Effector memory CD4-positive, alpha-beta T cell (primary cell): ENCODE measurements at regions not wholly inside any gene's neighbourhood (a gene's known extent, or its start where the extent isn't known, plus 50 kb on each side); places are given as distances from the start of the nearest gene placed in this dataset.

Experiments
- DNase-seq, 3 donors: peaks; one replicate each; pipeline ENCODE4 v3.0.0-alpha.2; 2020
- H3K27ac ChIP-seq: 2 replicates; pipeline ENCODE4 v1.7.0; 2013; ENCODE audit warnings: mild to moderate bottlenecking, low read length, moderate library complexity; ENCODE audit not compliant: insufficient read depth, poor library complexity, severe bottlenecking
- H3K27me3 ChIP-seq: replicated peaks from 2 replicates; pipeline ENCODE4 v1.7.0; 2013; ENCODE audit warnings: mild to moderate bottlenecking, low read length; ENCODE audit not compliant: insufficient read depth, control insufficient read depth, poor library complexity, severe bottlenecking
- H3K36me3 ChIP-seq: 2 replicates; pipeline ENCODE4 v1.7.0; 2013; ENCODE audit warnings: mild to moderate bottlenecking, low read length, moderate library complexity; ENCODE audit not compliant: control insufficient read depth, insufficient read depth
- H3K4me1 ChIP-seq: 2 replicates; pipeline ENCODE4 v1.7.0; 2013; ENCODE audit warnings: low read length, mild to moderate bottlenecking; ENCODE audit not compliant: control insufficient read depth, insufficient read depth, poor library complexity, severe bottlenecking
- H3K4me3 ChIP-seq: 2 replicates; pipeline ENCODE4 v1.7.0; 2013; ENCODE audit warnings: low read length, low read depth, mild to moderate bottlenecking; ENCODE audit not compliant: insufficient read depth, poor library complexity, severe bottlenecking
- H3K9me3 ChIP-seq: 2 replicates; pipeline ENCODE4 v1.7.0; 2013; ENCODE audit warnings: mild to moderate bottlenecking, low read length, moderate library complexity; ENCODE audit not compliant: control insufficient read depth

DNA sequence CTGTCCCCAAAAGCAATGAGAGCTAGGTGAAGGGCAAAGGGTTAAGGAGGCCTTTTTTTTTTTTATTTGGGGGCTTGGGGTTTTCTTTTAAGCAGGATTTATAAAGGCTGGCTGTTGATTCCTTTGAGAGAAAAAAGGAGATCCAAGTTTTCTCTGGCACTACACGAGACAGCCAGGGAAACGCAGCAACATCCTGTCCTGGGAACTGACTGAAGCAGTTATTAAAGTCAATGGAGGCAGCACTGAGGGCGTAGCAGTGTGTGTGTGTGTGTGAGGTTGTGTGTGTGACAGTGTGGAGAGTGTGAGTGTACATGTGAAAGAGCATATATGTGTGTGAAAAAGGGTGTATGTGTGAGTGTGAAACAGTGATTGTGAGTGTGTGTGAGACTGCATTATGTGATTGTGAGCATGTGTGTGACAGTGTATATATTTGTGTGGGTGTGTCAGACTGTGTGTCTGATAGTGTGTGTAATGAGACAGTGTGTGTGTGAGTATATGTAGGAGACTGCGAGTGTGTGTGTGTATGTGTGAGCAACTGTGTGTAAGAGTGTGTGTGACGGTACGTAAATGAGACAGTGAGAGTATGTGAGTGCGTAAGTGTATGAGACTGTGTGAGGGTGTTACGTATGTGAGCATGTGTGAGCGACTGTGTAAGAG, 65.9 kb upstream of the TIAM1 start:
- Histone ChIP-seq H3K36me3 (no peaks in the 10 kb centered on the region), H3K27me3 (no peaks in the 10 kb centered on the region), H3K4me1 (peaks cover 9% of the 10 kb centered on the region), H3K9me3 (no peaks in the 10 kb centered on the region), H3K27ac (no peak overlapping the region), H3K4me3 (no peak overlapping the region)
- no peak for DNase-seq

DNA sequence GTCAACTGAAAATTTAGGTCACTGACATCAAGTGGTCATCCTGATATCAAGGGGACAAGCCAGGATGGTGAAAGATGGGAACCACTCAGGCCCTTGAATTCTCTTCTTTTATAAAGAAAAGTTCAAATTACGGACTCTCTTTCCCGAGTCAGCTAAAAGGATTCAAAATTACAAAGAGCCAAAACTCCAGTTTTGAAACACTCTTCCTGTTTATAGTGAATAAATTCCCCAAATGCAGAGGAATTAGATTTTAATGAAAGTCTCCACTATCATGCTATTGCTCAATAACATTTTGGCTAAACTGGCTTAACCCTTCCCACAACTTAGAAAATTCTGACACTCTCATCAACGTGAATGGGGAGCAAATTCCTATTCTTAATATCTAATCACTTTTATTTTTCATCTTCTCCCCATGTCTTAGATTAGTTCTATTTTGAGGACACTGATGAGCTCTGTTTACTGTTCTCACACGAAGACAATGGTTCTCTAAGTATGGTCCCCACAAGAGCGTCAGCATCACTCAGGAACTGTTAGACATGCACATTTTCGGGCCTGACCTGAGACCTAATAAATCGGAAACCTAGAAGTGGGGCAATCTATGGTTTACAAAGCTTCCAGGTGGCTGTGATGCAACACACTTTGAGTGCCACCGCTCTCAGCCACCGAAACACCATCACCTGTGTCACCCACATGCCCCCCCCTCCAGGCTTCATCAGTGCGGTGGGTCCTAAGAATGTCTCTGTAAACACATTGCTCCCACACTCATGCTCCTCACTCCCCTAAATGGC, 64.4 kb upstream of the TIAM1 start:
- Histone ChIP-seq H3K36me3 (no peaks in the 10 kb centered on the region), H3K27me3 (no peaks in the 10 kb centered on the region), H3K9me3 (no peaks in the 10 kb centered on the region), H3K4me1 (peaks cover 9% of the 10 kb centered on the region), H3K4me3 (no peak overlapping the region), H3K27ac (no peak overlapping the region)
- no peak for DNase-seq

DNA sequence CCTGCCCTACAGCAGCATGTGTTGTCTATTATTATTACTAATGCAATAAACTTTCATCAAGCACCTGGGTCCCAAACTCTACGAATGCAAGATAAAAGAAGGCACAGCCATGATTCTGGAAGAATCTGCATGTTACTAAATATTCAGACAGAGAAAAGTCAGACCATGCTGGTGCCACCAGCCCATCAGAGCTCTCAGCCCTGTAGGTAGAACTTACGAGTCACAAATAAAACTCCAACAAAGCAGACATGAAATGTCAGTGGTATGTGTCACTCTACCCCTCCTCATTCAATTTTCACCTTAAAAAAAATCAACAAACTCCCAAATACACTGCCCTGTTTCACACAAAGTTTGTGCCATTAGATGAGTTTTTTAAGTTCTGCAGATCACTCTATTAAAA, 62.4 kb upstream of the TIAM1 start:
- no peaks in the 10 kb centered on the region for H3K9me3 ChIP-seq
- no peak overlapping the region for H3K27ac ChIP-seq
- no peak for DNase-seq
- H3K27me3 ChIP-seq = no peaks in the 10 kb centered on the region
- peaks cover 9% of the 10 kb centered on the region for H3K4me1 ChIP-seq
- H3K4me3 ChIP-seq = no peak overlapping the region
- no peaks in the 10 kb centered on the region for H3K36me3 ChIP-seq

- no peaks in the 10 kb centered on the region for H3K36me3 ChIP-seq
- H3K27ac ChIP-seq = no peak overlapping the region
- peaks cover 4% of the 10 kb centered on the region for H3K4me1 ChIP-seq
- H3K4me3 ChIP-seq = no peak overlapping the region
- H3K9me3 ChIP-seq = no peaks in the 10 kb centered on the region
- no peak for DNase-seq
- no peaks in the 10 kb centered on the region for H3K27me3 ChIP-seq
Measured at GRCh38 chr21:31405604-31406003, 61.5 kb upstream of the TIAM1 start.

DNA sequence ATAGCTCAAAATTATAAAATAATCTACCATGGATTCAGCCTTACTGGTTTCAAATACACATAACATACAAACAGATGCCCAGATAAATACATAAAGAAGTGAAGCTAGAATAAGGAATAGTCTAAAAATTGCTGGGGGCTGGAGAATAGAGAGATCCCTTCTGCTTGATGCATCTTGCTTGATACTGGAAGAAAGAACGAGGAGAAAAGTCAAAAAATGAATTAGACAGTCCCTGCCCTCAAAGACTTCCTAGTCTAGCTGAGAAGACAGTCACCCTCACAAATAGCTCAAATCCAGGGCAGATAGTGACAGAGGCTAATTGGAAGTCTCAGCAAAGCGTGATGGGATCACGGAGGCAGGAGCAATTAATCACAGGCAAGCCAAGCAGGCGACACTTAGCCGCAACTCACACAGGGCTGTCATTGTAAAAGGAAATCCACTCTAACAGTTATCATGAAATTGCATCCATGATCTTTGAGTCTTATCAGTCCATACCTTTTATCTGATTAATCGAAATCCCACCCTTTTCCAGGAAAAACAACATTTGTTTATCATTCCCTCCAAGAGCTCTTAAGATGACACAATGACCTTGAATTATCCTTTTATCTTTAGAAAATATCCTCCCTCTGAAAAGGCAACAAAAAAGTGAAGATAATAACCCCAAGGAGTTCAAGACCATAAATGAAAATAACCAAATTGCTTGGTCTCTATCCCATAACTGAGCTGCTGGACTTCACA, 59.7 kb upstream of the TIAM1 start:
- no peak overlapping the region for H3K4me3 ChIP-seq
- DNase-seq = no peak
- H3K36me3 ChIP-seq = no peaks in the 10 kb centered on the region
- no peaks in the 10 kb centered on the region for H3K9me3 ChIP-seq
- H3K27ac ChIP-seq = no peak overlapping the region
- H3K4me1 ChIP-seq = peaks cover 3% of the 10 kb centered on the region
- no peaks in the 10 kb centered on the region for H3K27me3 ChIP-seq

DNA sequence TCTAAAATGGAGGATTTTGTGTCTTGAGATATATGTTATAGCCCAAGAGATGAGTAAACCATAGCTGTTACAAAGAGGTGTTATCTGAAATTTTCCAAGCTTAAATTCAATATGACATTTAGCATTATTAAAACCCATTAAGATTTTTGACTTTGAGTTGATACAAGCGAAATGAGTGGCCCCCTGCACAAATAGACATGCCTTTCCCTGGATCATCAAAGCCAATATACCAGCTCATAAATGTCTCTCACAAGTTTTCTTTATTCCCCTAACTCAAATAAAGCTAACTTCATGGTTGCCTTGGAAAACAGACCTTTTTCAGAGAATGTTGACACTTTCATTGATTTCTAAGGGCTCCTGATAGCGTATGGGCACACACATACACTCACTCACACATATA, 55.5 kb upstream of the TIAM1 start:
- no peaks in the 10 kb centered on the region for H3K36me3 ChIP-seq
- no peaks in the 10 kb centered on the region for H3K27me3 ChIP-seq
- H3K9me3 ChIP-seq = no peaks in the 10 kb centered on the region
- peak overlapping the region; percentile 6 for H3K27ac ChIP-seq
- no peak for DNase-seq
- H3K4me3 ChIP-seq = no peak overlapping the region
- H3K4me1 ChIP-seq = peaks cover 17% of the 10 kb centered on the region

DNA sequence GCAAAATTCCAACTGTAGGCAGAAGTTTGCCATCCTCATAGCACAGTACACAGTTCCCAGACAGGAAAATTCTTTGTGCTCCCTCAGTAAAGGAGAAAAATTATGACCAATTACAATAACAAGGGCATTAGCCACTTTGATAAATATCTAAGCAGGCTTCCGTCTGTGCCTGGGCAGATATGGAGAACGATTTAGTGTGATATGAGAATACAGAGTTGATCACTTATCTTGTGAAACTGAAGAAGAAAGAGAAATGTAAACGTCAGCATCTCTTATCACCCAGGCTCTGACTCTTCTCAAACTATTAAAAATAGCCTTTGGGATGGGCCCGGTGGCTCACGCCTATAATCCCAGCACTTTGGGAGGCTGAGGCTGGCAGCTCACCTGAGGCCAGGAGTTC, 54.5 kb upstream of the TIAM1 start:
- no peaks in the 10 kb centered on the region for H3K36me3 ChIP-seq
- H3K9me3 ChIP-seq = no peaks in the 10 kb centered on the region
- no peaks in the 10 kb centered on the region for H3K27me3 ChIP-seq
- DNase-seq = no peak
- H3K4me3 ChIP-seq = no peak overlapping the region
- peaks cover 17% of the 10 kb centered on the region for H3K4me1 ChIP-seq
- no peak overlapping the region for H3K27ac ChIP-seq

- DNase-seq = peak in 1 of 3 donors; percentile 9
- Histone ChIP-seq H3K4me3 (no peak overlapping the region), H3K27ac (no peak overlapping the region), H3K4me1 (peaks cover 17% of the 10 kb centered on the region), H3K27me3 (no peaks in the 10 kb centered on the region), H3K36me3 (no peaks in the 10 kb centered on the region), H3K9me3 (no peaks in the 10 kb centered on the region)
Measured at GRCh38 chr21:31397939-31398338, 53.9 kb upstream of the TIAM1 start.

DNA sequence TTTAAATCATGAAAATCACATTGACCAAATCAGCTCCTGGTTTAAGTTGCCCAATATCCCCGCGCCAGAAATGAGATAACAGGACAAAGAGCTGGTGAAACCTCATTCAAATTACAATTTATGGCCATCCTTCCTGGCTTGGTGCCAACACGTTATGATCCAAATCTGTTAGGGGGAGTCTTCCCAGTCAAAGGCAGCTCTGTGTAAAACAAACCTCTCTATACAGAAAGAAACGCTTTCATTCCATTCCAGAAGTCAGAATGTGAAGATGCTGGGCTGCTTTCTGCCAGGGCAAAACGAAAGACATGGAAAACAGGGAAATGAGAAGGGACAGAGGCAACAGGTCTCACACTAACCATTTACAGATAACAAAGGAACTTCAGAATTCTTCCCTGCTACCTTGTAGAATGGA, 53.5 kb upstream of the TIAM1 start:
- peaks cover 17% of the 10 kb centered on the region for H3K4me1 ChIP-seq
- no peaks in the 10 kb centered on the region for H3K36me3 ChIP-seq
- H3K9me3 ChIP-seq = no peaks in the 10 kb centered on the region
- DNase-seq = no peak
- no peak overlapping the region for H3K4me3 ChIP-seq
- H3K27me3 ChIP-seq = no peaks in the 10 kb centered on the region
- no peak overlapping the region for H3K27ac ChIP-seq

DNA sequence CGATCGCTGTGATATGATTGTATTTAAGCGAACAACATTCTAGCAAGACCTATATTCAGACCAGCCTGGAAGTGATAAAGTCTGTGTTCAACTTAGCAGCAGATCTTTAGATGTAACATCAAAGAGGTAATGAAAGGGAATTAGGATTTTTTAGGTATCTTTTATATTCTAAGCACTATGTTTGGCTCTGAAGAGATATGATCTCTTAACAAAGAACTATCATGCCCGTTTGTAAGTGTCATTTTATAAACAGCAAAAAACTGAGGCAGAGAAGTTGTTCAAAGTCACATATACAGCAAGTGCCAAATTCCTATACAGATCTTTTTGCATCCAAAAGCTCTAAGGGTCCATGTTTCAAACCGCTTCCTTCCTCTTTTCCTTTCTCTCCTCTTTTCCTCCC, 53.0 kb upstream of the TIAM1 start:
- H3K9me3 ChIP-seq = no peaks in the 10 kb centered on the region
- H3K27me3 ChIP-seq = no peaks in the 10 kb centered on the region
- no peak overlapping the region for H3K4me3 ChIP-seq
- no peak for DNase-seq
- H3K4me1 ChIP-seq = peaks cover 17% of the 10 kb centered on the region
- no peak overlapping the region for H3K27ac ChIP-seq
- no peaks in the 10 kb centered on the region for H3K36me3 ChIP-seq
